ENCODE measurements at regions not wholly inside any gene's neighbourhood (a gene's known extent, or its start where the extent isn't known, plus 50 kb on each side); places are given as distances from the start of the nearest gene placed in this dataset.
"Not testable (repeated sequence)": the region's sequence is repeated elsewhere in the genome, so short reads cannot be mapped to it uniquely, and the experiment has no call there.

GRCh38 chr5:116724971-116725370, 150.3 kb upstream of the SEMA6A start:
- no peak for ATAC-seq
- H3K4me1 ChIP-seq = peaks cover 0 to 2% (median 0%) of the 10 kb centered on the region in 3 donors
- 73 to 100% methylated on average over 2 of the region's 2 CpGs for WGBS, 2 donors (ENCODE audit: low coverage in 1 of 2)
- H3K4me3 ChIP-seq = no peak overlapping the region
- no peak overlapping the region for H3K27ac ChIP-seq
- H3K36me3 ChIP-seq = no peaks in the 10 kb centered on the region
- TF ChIP-seq POLR2A (IDR thresholded peaks at IDR 0.05) = no peak
- no peak for TF ChIP-seq POLR2AphosphoS5 (IDR thresholded peaks at IDR 0.05)
- TF ChIP-seq CTCF (IDR thresholded peaks at IDR 0.05) = no peak
- TF ChIP-seq EP300 (IDR thresholded peaks at IDR 0.05) = no peak
- no peaks in the 10 kb centered on the region for H3K27me3 ChIP-seq
- H3K9me3 ChIP-seq = no peaks in the 10 kb centered on the region

- 77 to 86% methylated on average over 5 of the region's 5 CpGs for WGBS, 2 donors (ENCODE audit: low coverage in 1 of 2)
- TF ChIP-seq POLR2A (IDR thresholded peaks at IDR 0.05) = no peak
- TF ChIP-seq CTCF (IDR thresholded peaks at IDR 0.05) = no peak
- no peak for TF ChIP-seq EP300 (IDR thresholded peaks at IDR 0.05)
- no peak for TF ChIP-seq POLR2AphosphoS5 (IDR thresholded peaks at IDR 0.05)
- Histone ChIP-seq H3K36me3 (no peaks in the 10 kb centered on the region), H3K27ac (no peak overlapping the region), H3K9me3 (no peaks in the 10 kb centered on the region), H3K4me3 (no peak overlapping the region), H3K4me1 (no peaks in the 10 kb centered on the region), H3K27me3 (no peaks in the 10 kb centered on the region)
- no peak for ATAC-seq
Measured at GRCh38 chr5:116722651-116723050, 148.0 kb upstream of the SEMA6A start.

GRCh38 chr5:116719106-116719505, 144.5 kb upstream of the SEMA6A start:
- no peak overlapping the region for H3K4me3 ChIP-seq
- no peak for ATAC-seq
- 66 to 85% methylated on average over 2 of the region's 2 CpGs for WGBS, 2 donors (ENCODE audit: low coverage in 1 of 2)

GRCh38 chr5:116718317-116718716, 143.7 kb upstream of the SEMA6A start:
- Histone ChIP-seq H3K9me3 (no peaks in the 10 kb centered on the region), H3K4me1 (no peaks in the 10 kb centered on the region), H3K36me3 (no peaks in the 10 kb centered on the region), H3K27ac (no peak overlapping the region), H3K4me3 (no peak overlapping the region), H3K27me3 (no peaks in the 10 kb centered on the region)
- no peak for TF ChIP-seq CTCF (IDR thresholded peaks at IDR 0.05)
- no peak for TF ChIP-seq EP300 (IDR thresholded peaks at IDR 0.05)
- no peak for TF ChIP-seq POLR2A (IDR thresholded peaks at IDR 0.05)
- TF ChIP-seq POLR2AphosphoS5 (IDR thresholded peaks at IDR 0.05) = no peak
- ATAC-seq = no peak

More at GRCh38 chr5:116719106-116719505, 144.5 kb upstream of the SEMA6A start:
- H3K27me3 ChIP-seq = no peaks in the 10 kb centered on the region
- TF ChIP-seq POLR2AphosphoS5 (IDR thresholded peaks at IDR 0.05) (no peak), CTCF (IDR thresholded peaks at IDR 0.05) (no peak), EP300 (IDR thresholded peaks at IDR 0.05) (no peak), POLR2A (IDR thresholded peaks at IDR 0.05) (no peak)
- no peak overlapping the region for H3K27ac ChIP-seq
- H3K36me3 ChIP-seq = no peaks in the 10 kb centered on the region
- no peaks in the 10 kb centered on the region for H3K9me3 ChIP-seq
- H3K4me1 ChIP-seq = no peaks in the 10 kb centered on the region

- TF ChIP-seq EP300 (IDR thresholded peaks at IDR 0.05) = no peak
- TF ChIP-seq POLR2A (IDR thresholded peaks at IDR 0.05) = no peak
- no peak for TF ChIP-seq POLR2AphosphoS5 (IDR thresholded peaks at IDR 0.05)
- no peak for TF ChIP-seq CTCF (IDR thresholded peaks at IDR 0.05)
Measured at GRCh38 chr5:116709082-116709481, 134.5 kb upstream of the SEMA6A start.

GRCh38 chr5:116705121-116705519, 130.5 kb upstream of the SEMA6A start:
- not testable (repeated sequence) for H3K4me3 ChIP-seq, H3K9me3 ChIP-seq, H3K27ac ChIP-seq, H3K27me3 ChIP-seq, ATAC-seq, H3K4me1 ChIP-seq, H3K36me3 ChIP-seq
- WGBS, 2 donors (ENCODE audit: low coverage in 1 of 2) = 95 to 100% methylated on average over 2 to 3 of the region's 3 CpGs

More at GRCh38 chr5:116709082-116709481, 134.5 kb upstream of the SEMA6A start:
- Histone ChIP-seq H3K4me3 (no peak overlapping the region), H3K4me1 (no peaks in the 10 kb centered on the region), H3K27ac (no peak overlapping the region), H3K9me3 (no peaks in the 10 kb centered on the region), H3K27me3 (no peaks in the 10 kb centered on the region), H3K36me3 (no peaks in the 10 kb centered on the region)
- 96% methylated on average over 4 to 5 of the region's 5 CpGs for WGBS, 2 donors (ENCODE audit: low coverage in 1 of 2)
- ATAC-seq = no peak
